ENCODE measurements at regions not wholly inside any gene's neighbourhood (a gene's known extent, or its start where the extent isn't known, plus 50 kb on each side); places are given as distances from the start of the nearest gene placed in this dataset.

GRCh38 chr3:83890039-83890762 lies 1068.6 kb upstream of the CADM2 start:
- H3K4me3 Mint-ChIP-seq: no peak overlapping the region
- H3K9me3 Mint-ChIP-seq: no peaks in the 10 kb centered on the region
- H3K27ac Mint-ChIP-seq: no peak overlapping the region
- no CpG with 5 or more reads among the region's 1 CpG for WGBS (ENCODE audit: extremely low coverage, insufficient read length, low lambda C conversion rate)
- no peak for TF ChIP-seq CTCF (conservative IDR thresholded peaks at IDR 0.05)
- H4K91ac ChIP-seq (ENCODE audit: insufficient read length, low read depth, low read length): no peak overlapping the region
- no peaks in the 10 kb centered on the region for H3K79me1 ChIP-seq (ENCODE audit: insufficient read depth, low read depth, low read length, poor library complexity, severe bottlenecking)
- H3K4me2 ChIP-seq (ENCODE audit: insufficient read depth, insufficient read length, low read length): no peak overlapping the region
- no peak overlapping the region for H3K27ac ChIP-seq (ENCODE audit: insufficient read length, low read depth, low read length)
- H3K27me3 ChIP-seq (ENCODE audit: insufficient read depth, low read length): no peaks in the 10 kb centered on the region
- no peak overlapping the region for H3K23ac ChIP-seq (ENCODE audit: insufficient read length, low read depth, low read length)
- no peak overlapping the region for H3T11ph ChIP-seq (ENCODE audit: low read length)
- no peaks in the 10 kb centered on the region for H3K4me1 ChIP-seq (ENCODE audit: insufficient read depth, low read length)
- H2AFZ ChIP-seq (ENCODE audit: low read length): no peak overlapping the region
- no peaks in the 10 kb centered on the region for H4K20me1 ChIP-seq (ENCODE audit: control insufficient read depth, insufficient read depth, insufficient read length)
- H3K18ac ChIP-seq (ENCODE audit: insufficient read length, low read depth, low read length): no peak overlapping the region
- H3K4ac ChIP-seq (ENCODE audit: low read depth, low read length): no peak overlapping the region
- no peak overlapping the region for H3K56ac ChIP-seq (ENCODE audit: insufficient read length, low read depth, low read length)
- H2BK12ac ChIP-seq (ENCODE audit: insufficient read length, low read depth, low read length): no peak overlapping the region
- no peak overlapping the region for H2AK5ac ChIP-seq (ENCODE audit: insufficient read length, low read length)
- no peak for DNase-seq
- H3K9me3 ChIP-seq (ENCODE audit: control insufficient read depth, low read depth, low read length): no peaks in the 10 kb centered on the region
- H3K9ac ChIP-seq (ENCODE audit: extremely low read depth, insufficient read length, low read length): no peak overlapping the region
- H3K14ac ChIP-seq (ENCODE audit: insufficient read depth, low read length): no peak overlapping the region
- no peak overlapping the region for H4K5ac ChIP-seq (ENCODE audit: insufficient read length, low read depth, low read length)
- H2BK20ac ChIP-seq (ENCODE audit: low read depth, low read length, poor library complexity, severe bottlenecking): no peak overlapping the region
- no peak overlapping the region for H2BK15ac ChIP-seq (ENCODE audit: low read depth, low read length)
- H2BK5ac ChIP-seq (ENCODE audit: insufficient read length, low read length): no peak overlapping the region
- H3K36me3 Mint-ChIP-seq (ENCODE audit: insufficient read depth in 1 of 3, low read depth in 3 of 3): no peaks in the 10 kb centered on the region
- H3K27me3 Mint-ChIP-seq (ENCODE audit: low read depth): no peaks in the 10 kb centered on the region
- H4K8ac ChIP-seq (replicated peaks; ENCODE audit: insufficient read length, low read depth, low read length): no peak overlapping the region
- no peaks in the 10 kb centered on the region for H3K79me2 ChIP-seq (ENCODE audit: insufficient read depth, low read length)
- H2BK120ac ChIP-seq (ENCODE audit: low read depth, low read length, poor library complexity, severe bottlenecking): no peak overlapping the region
- H3K4me1 Mint-ChIP-seq: no peaks in the 10 kb centered on the region
- no peaks in the 10 kb centered on the region for H3K23me2 ChIP-seq (ENCODE audit: insufficient read length, low read depth, low read length, poor library complexity, severe bottlenecking)
